ENCODE measurements at regions not wholly inside any gene's neighbourhood (a gene's known extent, or its start where the extent isn't known, plus 50 kb on each side); places are given as distances from the start of the nearest gene placed in this dataset.
"Not testable (repeated sequence)": the region's sequence is repeated elsewhere in the genome, so short reads cannot be mapped to it uniquely, and the experiment has no call there.

GRCh38 chr9:102153081-102153480, 414.6 kb upstream of the GRIN3A start:
- not testable (repeated sequence) for DNase-seq (ENCODE audit: low spot score)
- no CpG with 5 or more reads among the region's 12 CpGs for whole genome bisulfite sequencing, 2 donors (ENCODE audit: extremely low coverage in 2 of 2, insufficient read length in 2 of 2, insufficient replicate concordance in 1 of 2)

GRCh38 chr9:102135768-102136167, 397.3 kb upstream of the GRIN3A start:
- Histone ChIP-seq H3K27ac (replicated peaks; ENCODE audit: low read length) (no peak overlapping the region), H3K36me3 (replicated peaks in 1 of 2; ENCODE audit: control insufficient read depth in 2 of 2, insufficient read depth in 2 of 2, low read length in 2 of 2) (no peaks in the 10 kb centered on the region), H2BK15ac (ENCODE audit: low read length) (no peak overlapping the region), H3K9me3 (replicated peaks in 1 of 2; ENCODE audit: control insufficient read depth in 2 of 2, insufficient read depth in 1 of 2, low read depth in 1 of 2, low read length in 2 of 2) (no peaks in the 10 kb centered on the region), H3K27me3 (ENCODE audit: control insufficient read depth in 3 of 3, insufficient read depth in 3 of 3, low read depth in 1 of 3, low read length in 3 of 3) (no peaks in the 10 kb centered on the region), H3K23ac (ENCODE audit: low read depth, low read length, poor library complexity) (no peak overlapping the region), H3K9ac (ENCODE audit: low read depth, low read length, poor library complexity) (no peak overlapping the region), H3K4me3 (ENCODE audit: low read length in 2 of 2) (no peak overlapping the region), H2BK5ac (ENCODE audit: low read length) (no peak overlapping the region), H3K4me2 (ENCODE audit: insufficient read depth, low read length, poor library complexity, severe bottlenecking) (no peak overlapping the region), H3K4ac (ENCODE audit: low read length) (no peak overlapping the region), H2BK12ac (ENCODE audit: low read length) (no peak overlapping the region), H3K14ac (ENCODE audit: low read length) (no peak overlapping the region), H3K18ac (ENCODE audit: low read length) (no peak overlapping the region), H3K4me1 (ENCODE audit: control insufficient read depth in 2 of 2, insufficient read depth in 1 of 2, low read depth in 1 of 2, low read length in 2 of 2) (no peaks in the 10 kb centered on the region), H2AFZ (ENCODE audit: low read length) (no peak overlapping the region), H4K91ac (ENCODE audit: low read depth, low read length, poor library complexity) (no peak overlapping the region), H2AK5ac (ENCODE audit: low read depth, low read length) (no peak overlapping the region), H4K8ac (ENCODE audit: low read depth, low read length) (no peak overlapping the region), H3K79me1 (ENCODE audit: low read depth, low read length) (no peaks in the 10 kb centered on the region), H2BK120ac (ENCODE audit: low read depth, low read length) (no peak overlapping the region)
- DNase-seq (ENCODE audit: low spot score), result no peak
- no CpG with 5 or more reads among the region's 1 CpG for WGBS, 2 donors (ENCODE audit: extremely low coverage in 2 of 2, insufficient read length in 2 of 2, insufficient replicate concordance in 1 of 2)

More at GRCh38 chr9:102153081-102153480, 414.6 kb upstream of the GRIN3A start:
- H2BK120ac ChIP-seq (ENCODE audit: low read depth, low read length); H2AK5ac ChIP-seq (ENCODE audit: low read depth, low read length); H3K27me3 ChIP-seq (ENCODE audit: control insufficient read depth in 3 of 3, insufficient read depth in 3 of 3, low read depth in 1 of 3, low read length in 3 of 3); H4K91ac ChIP-seq (ENCODE audit: low read depth, low read length, poor library complexity); H3K36me3 ChIP-seq (replicated peaks in 1 of 2; ENCODE audit: control insufficient read depth in 2 of 2, insufficient read depth in 2 of 2, low read length in 2 of 2); H3K27ac ChIP-seq (replicated peaks; ENCODE audit: low read length); H3K4me2 ChIP-seq (ENCODE audit: insufficient read depth, low read length, poor library complexity, severe bottlenecking); H3K4ac ChIP-seq (ENCODE audit: low read length); H3K4me1 ChIP-seq (ENCODE audit: control insufficient read depth in 2 of 2, insufficient read depth in 1 of 2, low read depth in 1 of 2, low read length in 2 of 2); H3K14ac ChIP-seq (ENCODE audit: low read length); H2BK15ac ChIP-seq (ENCODE audit: low read length); H4K8ac ChIP-seq (ENCODE audit: low read depth, low read length); H2BK5ac ChIP-seq (ENCODE audit: low read length); H3K18ac ChIP-seq (ENCODE audit: low read length); H2AFZ ChIP-seq (ENCODE audit: low read length); H3K79me1 ChIP-seq (ENCODE audit: low read depth, low read length); H3K9me3 ChIP-seq (replicated peaks in 1 of 2; ENCODE audit: control insufficient read depth in 2 of 2, insufficient read depth in 1 of 2, low read depth in 1 of 2, low read length in 2 of 2); H3K9ac ChIP-seq (ENCODE audit: low read depth, low read length, poor library complexity); H3K4me3 ChIP-seq (ENCODE audit: low read length in 2 of 2); H2BK12ac ChIP-seq (ENCODE audit: low read length); H3K23ac ChIP-seq (ENCODE audit: low read depth, low read length, poor library complexity): not testable (repeated sequence)

GRCh38 chr9:102124465-102124864, 386.0 kb upstream of the GRIN3A start:
- Histone ChIP-seq H3K9me3 (replicated peaks in 1 of 2; ENCODE audit: control insufficient read depth in 2 of 2, insufficient read depth in 1 of 2, low read depth in 1 of 2, low read length in 2 of 2) (no peaks in the 10 kb centered on the region), H3K79me1 (ENCODE audit: low read depth, low read length) (no peaks in the 10 kb centered on the region), H3K23ac (ENCODE audit: low read depth, low read length, poor library complexity) (no peak overlapping the region), H3K14ac (ENCODE audit: low read length) (no peak overlapping the region), H4K8ac (ENCODE audit: low read depth, low read length) (no peak overlapping the region), H2BK15ac (ENCODE audit: low read length) (no peak overlapping the region), H3K9ac (ENCODE audit: low read depth, low read length, poor library complexity) (no peak overlapping the region), H3K4me3 (ENCODE audit: low read length in 2 of 2) (no peak overlapping the region), H2AK5ac (ENCODE audit: low read depth, low read length) (no peak overlapping the region), H3K27me3 (ENCODE audit: control insufficient read depth in 3 of 3, insufficient read depth in 3 of 3, low read depth in 1 of 3, low read length in 3 of 3) (no peaks in the 10 kb centered on the region), H2BK120ac (ENCODE audit: low read depth, low read length) (no peak overlapping the region), H3K4me1 (ENCODE audit: control insufficient read depth in 2 of 2, insufficient read depth in 1 of 2, low read depth in 1 of 2, low read length in 2 of 2) (no peaks in the 10 kb centered on the region), H3K36me3 (replicated peaks in 1 of 2; ENCODE audit: control insufficient read depth in 2 of 2, insufficient read depth in 2 of 2, low read length in 2 of 2) (no peaks in the 10 kb centered on the region), H3K4ac (ENCODE audit: low read length) (no peak overlapping the region), H3K4me2 (ENCODE audit: insufficient read depth, low read length, poor library complexity, severe bottlenecking) (no peak overlapping the region), H3K27ac (replicated peaks; ENCODE audit: low read length) (no peak overlapping the region), H2AFZ (ENCODE audit: low read length) (no peak overlapping the region), H4K91ac (ENCODE audit: low read depth, low read length, poor library complexity) (no peak overlapping the region), H2BK5ac (ENCODE audit: low read length) (no peak overlapping the region), H3K18ac (ENCODE audit: low read length) (no peak overlapping the region), H2BK12ac (ENCODE audit: low read length) (no peak overlapping the region)
- WGBS, 2 donors (ENCODE audit: extremely low coverage in 2 of 2, insufficient read length in 2 of 2, insufficient replicate concordance in 1 of 2), result no CpG with 5 or more reads among the region's 3 CpGs
- no peak for DNase-seq (ENCODE audit: low spot score)

- Histone ChIP-seq H3K14ac (ENCODE audit: low read length) (no peak overlapping the region), H3K23ac (ENCODE audit: low read depth, low read length, poor library complexity) (no peak overlapping the region), H3K9me3 (replicated peaks in 1 of 2; ENCODE audit: control insufficient read depth in 2 of 2, insufficient read depth in 1 of 2, low read depth in 1 of 2, low read length in 2 of 2) (no peaks in the 10 kb centered on the region)
These were observed 376.1 kb upstream of the GRIN3A start for GRCh38 chr9:102114557-102114956.

More at GRCh38 chr9:102114557-102114956, 376.1 kb upstream of the GRIN3A start:
- Histone ChIP-seq H2BK120ac (ENCODE audit: low read depth, low read length) (no peak overlapping the region), H3K27ac (replicated peaks; ENCODE audit: low read length) (no peak overlapping the region), H4K8ac (ENCODE audit: low read depth, low read length) (no peak overlapping the region), H3K4me2 (ENCODE audit: insufficient read depth, low read length, poor library complexity, severe bottlenecking) (no peak overlapping the region), H3K27me3 (ENCODE audit: control insufficient read depth in 3 of 3, insufficient read depth in 3 of 3, low read depth in 1 of 3, low read length in 3 of 3) (no peaks in the 10 kb centered on the region), H3K36me3 (replicated peaks in 1 of 2; ENCODE audit: control insufficient read depth in 2 of 2, insufficient read depth in 2 of 2, low read length in 2 of 2) (no peaks in the 10 kb centered on the region), H3K79me1 (ENCODE audit: low read depth, low read length) (no peaks in the 10 kb centered on the region), H3K4ac (ENCODE audit: low read length) (no peak overlapping the region), H3K9ac (ENCODE audit: low read depth, low read length, poor library complexity) (no peak overlapping the region), H3K18ac (ENCODE audit: low read length) (no peak overlapping the region), H2BK15ac (ENCODE audit: low read length) (no peak overlapping the region), H2AK5ac (ENCODE audit: low read depth, low read length) (no peak overlapping the region), H3K4me3 (ENCODE audit: low read length in 2 of 2) (no peak overlapping the region), H3K4me1 (ENCODE audit: control insufficient read depth in 2 of 2, insufficient read depth in 1 of 2, low read depth in 1 of 2, low read length in 2 of 2) (no peaks in the 10 kb centered on the region), H2AFZ (ENCODE audit: low read length) (no peak overlapping the region), H2BK12ac (ENCODE audit: low read length) (no peak overlapping the region), H4K91ac (ENCODE audit: low read depth, low read length, poor library complexity) (no peak overlapping the region), H2BK5ac (ENCODE audit: low read length) (no peak overlapping the region)
- no peak for DNase-seq (ENCODE audit: low spot score)

Data from neuronal stem cell (in vitro differentiated cells).